ENCODE measurements at regions not wholly inside any gene's neighbourhood (a gene's known extent, or its start where the extent isn't known, plus 50 kb on each side); places are given as distances from the start of the nearest gene placed in this dataset.
"Not testable (repeated sequence)": the region's sequence is repeated elsewhere in the genome, so short reads cannot be mapped to it uniquely, and the experiment has no call there.

GRCh38 chr13:26883613-26884257 lies 123.1 kb upstream of the GPR12 start:
- DNase-seq = no peak

DNA sequence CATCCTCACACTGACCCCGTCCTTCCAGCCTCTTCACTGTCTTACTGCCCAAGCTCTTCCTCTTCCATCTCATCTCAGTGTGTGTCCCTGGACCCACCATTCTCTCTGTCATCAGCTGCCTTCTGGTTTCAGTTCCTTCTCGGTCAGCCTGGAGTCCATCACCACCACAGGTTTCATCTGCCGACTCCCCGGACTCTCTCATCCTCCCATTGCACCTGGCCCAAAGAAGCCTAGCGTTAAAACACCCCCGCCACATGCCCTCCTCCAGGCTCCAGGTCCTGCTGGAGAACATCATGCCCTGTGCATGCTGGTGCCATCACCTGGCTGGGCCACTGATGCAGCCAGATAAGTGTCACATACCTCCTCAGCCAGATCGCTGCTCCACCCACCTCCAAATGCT lies 122.1 kb upstream of the GPR12 start:
- DNase-seq = no peak

GRCh38 chr13:26881154-26881553 lies 120.6 kb upstream of the GPR12 start:
- no peak for DNase-seq

GRCh38 chr13:26880735-26881134 lies 120.1 kb upstream of the GPR12 start:
- no peak for DNase-seq

GRCh38 chr13:26878438-26878837 lies 117.9 kb upstream of the GPR12 start:
- no peak for DNase-seq

GRCh38 chr13:26873386-26873698 lies 112.8 kb upstream of the GPR12 start:
- no peak for DNase-seq

DNA sequence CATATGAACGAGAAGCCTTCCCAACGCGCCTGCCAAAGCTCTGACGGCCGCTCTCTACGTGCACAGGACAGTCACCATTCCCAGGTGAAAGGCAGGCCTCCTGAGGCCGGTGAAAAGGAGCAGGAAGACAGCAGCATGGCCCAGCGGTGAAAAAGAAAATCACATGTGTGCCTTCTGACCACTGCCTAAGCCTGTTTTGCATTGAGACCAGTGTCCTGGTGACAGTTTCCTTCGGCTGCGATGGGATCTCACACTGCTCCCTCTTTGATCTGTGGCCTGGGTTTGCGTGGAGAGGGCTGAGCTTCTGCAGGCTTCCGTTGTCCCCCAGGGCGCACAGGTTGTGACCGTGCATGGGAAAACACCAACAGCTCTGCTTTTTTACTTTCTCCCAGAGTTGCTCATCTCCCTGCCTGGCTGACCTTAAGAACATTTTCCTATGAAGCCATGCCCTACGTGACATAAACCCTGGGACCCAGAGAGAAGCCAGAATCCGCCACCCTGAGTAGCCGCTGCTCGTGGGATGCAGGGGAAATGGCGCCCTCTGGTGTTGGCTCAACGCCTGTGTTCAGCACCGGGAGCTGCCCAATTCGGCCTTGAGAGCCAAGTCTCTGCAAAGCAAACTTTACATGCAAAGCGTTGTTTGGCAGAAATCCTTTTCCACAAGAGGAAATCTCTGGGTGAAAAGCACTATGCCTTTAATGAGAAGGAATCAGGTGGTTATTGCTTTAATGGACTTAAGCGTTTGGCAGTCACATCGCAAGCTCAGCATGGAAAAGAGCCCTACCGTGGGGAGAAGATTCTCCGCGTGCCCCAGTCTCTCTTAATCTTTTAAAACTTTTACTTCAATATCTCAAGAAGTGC lies 112.2 kb upstream of the GPR12 start:
- peak in 5 of 6 experiments; percentile 1 to 29 (median 13) for DNase-seq

- DNase-seq = no peak
These were observed 107.0 kb upstream of the GPR12 start for GRCh38 chr13:26867451-26868091.

DNA sequence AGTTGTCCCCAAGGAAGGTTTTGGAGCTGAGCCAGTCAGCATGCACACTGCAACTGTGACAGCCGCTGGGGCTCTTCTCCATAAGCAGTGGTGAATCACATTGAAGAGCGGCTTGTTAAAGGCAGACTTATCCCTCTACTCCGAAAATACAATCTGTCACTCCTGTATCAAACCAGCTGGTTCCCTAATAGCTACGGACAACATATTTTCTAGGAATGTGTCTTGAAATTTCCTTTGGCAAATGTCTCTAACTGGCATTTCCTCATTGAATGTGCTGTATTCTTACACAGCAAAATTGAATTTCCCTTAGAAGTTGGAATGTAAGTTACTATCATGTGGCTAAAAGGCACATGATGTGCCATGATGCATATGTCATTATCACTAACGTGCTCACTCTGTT lies 104.0 kb upstream of the GPR12 start:
- no peak for DNase-seq

DNA sequence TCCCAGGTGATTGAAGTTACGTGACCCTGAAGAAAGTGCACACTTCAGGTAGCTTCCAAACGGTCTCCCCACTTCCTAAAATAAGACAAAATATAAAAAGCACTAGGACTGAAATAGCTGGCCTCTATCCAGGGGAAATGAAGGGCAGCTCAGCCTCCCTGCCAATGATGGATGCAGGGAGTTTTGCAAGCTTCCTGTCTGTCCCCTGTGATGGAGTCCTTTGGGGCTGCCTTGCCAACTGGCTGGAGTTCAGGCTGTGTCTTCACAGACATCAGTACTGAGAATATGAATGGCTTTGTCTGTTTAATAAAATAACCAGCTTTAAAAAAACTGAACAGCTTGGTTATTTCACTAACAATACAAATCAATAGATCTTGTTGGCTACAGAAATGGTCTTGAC lies 101.4 kb upstream of the GPR12 start:
- no peak for DNase-seq

GRCh38 chr13:26855921-26856320 lies 95.3 kb upstream of the GPR12 start:
- DNase-seq = no peak

DNA sequence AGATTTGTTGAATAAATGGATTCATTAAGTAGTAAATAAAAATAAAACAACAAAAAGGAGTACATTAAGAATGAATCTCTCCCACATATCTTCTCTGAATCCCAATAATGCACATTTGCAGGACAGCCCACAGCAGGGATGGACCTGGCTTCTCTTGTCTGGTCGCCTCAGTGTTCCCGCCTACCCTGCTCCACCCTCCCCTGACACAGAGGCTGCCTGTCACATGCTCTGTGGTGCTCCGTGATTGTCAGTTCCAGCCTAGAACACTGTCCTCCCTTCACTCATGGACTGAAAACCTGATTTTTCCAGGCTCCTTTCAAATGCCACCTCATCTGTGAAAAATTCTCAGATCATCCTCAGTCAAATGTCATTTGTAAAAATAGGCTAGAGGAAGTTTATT lies 94.5 kb upstream of the GPR12 start:
- no peak for DNase-seq

DNA sequence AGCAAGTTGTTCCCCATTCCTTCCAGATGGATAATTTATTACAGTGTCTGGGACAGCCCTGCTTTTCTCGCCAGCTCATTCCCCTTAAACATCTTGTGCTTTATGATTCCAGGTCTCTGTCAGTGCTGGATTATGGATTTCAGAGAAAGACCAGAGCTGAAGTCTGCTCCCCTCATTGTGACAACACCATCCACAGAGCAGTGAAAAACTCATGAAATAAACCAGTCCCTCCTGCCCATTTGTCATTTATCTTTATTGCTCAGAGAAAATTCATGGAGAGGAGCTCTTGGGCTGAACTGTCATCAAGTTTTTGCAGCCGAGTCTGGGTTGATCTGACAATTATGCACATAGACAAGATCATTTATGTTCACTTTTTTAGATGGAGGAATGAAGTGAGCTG lies 92.7 kb upstream of the GPR12 start:
- no peak for DNase-seq

GRCh38 chr13:26847281-26847680 lies 86.7 kb upstream of the GPR12 start:
- no peak for DNase-seq

DNA sequence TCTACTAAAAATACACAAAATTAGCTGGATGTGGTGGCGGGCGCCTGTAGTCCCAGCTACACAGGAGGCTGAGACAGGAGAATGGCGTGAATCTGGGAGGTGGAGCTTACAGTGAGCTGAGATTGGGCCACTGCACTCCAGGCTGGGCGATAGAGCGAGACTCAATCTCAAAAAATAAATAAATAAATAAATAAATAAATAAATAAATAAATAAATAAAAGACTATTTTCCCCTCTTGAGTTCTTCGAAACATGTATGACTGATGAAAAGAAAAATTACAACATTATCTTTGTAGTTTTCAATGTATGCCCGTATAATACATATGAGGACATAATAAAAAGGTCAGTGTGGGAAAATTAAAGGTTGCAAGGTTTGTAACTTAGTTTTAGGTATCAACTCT lies 84.5 kb upstream of the GPR12 start:
- DNase-seq = not testable (repeated sequence)

- no peak for DNase-seq
These were observed 79.1 kb upstream of the GPR12 start for GRCh38 chr13:26839682-26840081.

GRCh38 chr13:26838821-26839220 lies 78.2 kb upstream of the GPR12 start:
- DNase-seq = no peak

DNA sequence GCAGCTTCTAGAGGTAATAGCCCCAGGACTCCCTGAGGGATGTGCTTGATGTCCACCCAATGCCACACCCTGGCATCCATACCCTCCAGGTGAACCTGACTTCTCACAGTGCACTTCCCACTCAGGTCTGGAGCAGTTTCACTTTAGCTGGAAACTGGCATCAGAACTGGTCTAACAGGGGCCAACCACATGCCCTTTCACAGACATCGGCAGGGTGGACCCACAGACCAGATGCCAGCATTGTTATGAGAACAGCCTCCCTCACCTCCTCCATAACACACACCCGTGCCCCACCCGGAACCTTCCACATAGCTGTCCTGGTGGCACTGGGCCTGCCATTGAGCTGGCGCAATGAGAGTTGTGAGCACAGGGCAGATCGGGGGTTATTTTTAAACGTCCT lies 77.4 kb upstream of the GPR12 start:
- DNase-seq = no peak

- DNase-seq = no peak
These were observed 76.5 kb upstream of the GPR12 start for GRCh38 chr13:26837102-26837501.

GRCh38 chr13:26836626-26837025 lies 76.0 kb upstream of the GPR12 start:
- no peak for DNase-seq

DNA sequence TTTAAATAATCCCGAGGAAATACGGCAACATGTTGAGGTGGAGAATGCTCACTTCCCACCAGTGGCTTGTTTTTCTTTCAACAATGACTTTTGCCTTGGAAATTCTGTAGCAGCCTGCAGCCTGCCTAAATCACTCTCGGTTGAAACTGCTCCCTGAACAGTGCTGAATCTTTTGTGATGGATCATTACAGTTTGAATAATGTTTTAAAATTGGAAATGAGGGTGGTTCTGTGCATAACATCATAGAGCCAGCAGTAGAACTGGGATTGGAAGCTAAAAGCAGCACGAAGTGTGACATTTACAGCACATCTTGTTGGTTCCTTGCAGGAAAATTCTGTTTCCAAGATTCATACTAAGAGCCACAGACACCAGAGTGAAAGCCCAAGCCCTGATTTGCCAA lies 74.1 kb upstream of the GPR12 start:
- DNase-seq = no peak

- DNase-seq = no peak
These were observed 70.8 kb upstream of the GPR12 start for GRCh38 chr13:26831336-26831908.

DNA sequence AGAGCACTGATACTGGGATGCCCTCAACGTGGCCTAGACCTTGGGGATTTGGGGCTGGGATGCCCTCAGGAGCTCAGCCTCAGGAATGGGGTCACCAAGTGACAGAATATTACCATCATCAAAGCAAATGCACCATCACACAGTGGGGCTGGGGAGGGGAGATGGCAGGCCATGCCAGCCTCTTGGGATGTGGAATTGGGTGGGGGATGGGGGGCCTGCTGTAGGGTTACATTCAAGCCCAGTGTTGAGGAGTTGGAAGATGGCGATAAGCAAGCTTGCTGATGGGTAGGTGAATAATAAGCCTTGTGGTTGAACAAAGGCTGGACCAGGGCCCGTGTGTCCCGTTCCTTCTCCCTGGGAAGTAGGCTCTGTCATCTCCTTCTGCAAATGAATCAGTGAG lies 69.1 kb upstream of the GPR12 start:
- DNase-seq = no peak

DNA sequence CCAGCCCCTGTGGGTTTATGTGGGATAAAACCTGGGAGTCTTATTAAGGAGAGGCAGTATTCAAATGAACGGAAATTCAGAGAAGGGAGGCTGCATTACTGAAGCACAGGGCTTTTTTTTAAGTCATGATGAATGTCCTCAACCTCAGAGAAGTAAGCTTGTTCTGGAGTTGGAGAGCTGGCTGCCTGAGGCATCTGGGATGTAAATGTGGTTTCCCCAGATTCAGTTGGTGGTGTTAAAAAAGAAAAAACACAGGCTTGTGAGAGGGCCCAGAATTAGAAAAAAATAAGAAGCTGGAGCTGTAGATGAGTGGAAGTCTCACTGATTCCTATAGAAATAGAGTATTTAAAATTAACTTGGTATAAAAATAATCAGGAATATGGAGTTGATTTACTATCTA lies 64.0 kb upstream of the GPR12 start:
- DNase-seq = no peak
